MV-4-11 (cell line): ENCODE measurements at regions not wholly inside any gene's neighbourhood (a gene's known extent, or its start where the extent isn't known, plus 50 kb on each side); places are given as distances from the start of the nearest gene placed in this dataset.
A peak's percentile ranks its signal among the peaks of the same experiment; 100 is the strongest.

Experiments used
- DNase-seq: peaks from one replicate; lab custom pipeline; 2025; lab: John Stamatoyannopoulos, UW

DNA sequence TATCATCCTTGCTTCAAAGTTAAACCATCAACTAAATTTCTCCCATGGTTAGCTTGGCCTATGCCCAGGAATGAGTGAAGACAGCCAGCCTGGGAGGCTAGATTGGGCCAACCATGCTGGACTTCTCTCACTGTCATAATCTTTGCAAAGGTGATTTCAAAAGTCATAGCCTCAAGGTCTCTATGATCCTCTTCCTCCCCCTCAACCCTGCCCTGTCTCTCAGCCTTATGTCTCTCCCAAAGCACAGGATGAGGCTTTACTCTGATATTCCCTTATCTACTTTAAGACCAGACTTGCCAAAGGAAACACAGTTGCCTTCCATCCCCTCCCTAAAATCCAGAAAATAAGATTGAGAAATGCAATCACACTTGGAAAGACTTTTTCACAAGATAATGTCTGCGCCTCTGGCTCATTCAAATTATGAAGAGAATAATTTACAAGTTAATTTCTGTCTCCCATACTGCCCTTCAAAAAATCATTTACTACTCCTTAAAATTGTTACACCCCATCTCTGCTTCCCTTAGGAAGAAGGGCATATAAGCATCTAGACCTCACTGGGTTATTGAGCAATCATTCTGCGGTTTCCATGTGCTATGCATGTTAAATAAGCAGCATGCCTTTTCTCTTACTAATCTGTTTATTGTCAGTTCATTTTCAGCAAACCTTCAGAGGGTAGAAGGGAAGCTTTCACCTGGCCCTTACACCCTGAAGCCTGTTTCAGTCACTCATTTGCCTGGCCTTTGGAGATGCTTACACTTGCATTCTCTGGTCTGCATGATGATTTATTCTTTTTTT lies 113.8 kb upstream of the ANKRD55 start:
- DNase-seq = peak; percentile 84

- no peak for DNase-seq
Measured at GRCh38 chr5:56346044-56346710, 113.0 kb upstream of the ANKRD55 start.

DNA sequence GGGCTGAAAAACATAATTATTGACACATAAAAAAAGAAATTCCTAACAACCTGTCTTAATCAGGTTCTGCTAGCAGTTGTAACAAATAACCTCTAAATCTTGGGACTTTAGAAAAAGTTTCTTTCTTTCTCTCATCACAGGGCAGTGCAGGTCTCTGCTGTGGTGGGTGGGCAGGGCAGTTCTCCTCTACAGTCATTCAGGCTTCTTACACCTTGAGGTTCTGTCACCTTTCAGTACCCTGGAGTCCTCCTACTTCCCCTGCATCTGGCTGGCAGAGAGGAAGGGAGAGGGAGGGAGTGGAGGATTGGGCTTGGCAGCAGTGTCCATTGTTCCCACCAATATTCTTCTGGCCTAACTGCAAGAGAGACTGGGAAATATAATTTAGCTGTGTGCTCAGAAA lies 112.2 kb upstream of the ANKRD55 start:
- no peak for DNase-seq

- no peak for DNase-seq
Measured at GRCh38 chr5:56344594-56344993, 111.5 kb upstream of the ANKRD55 start.

DNA sequence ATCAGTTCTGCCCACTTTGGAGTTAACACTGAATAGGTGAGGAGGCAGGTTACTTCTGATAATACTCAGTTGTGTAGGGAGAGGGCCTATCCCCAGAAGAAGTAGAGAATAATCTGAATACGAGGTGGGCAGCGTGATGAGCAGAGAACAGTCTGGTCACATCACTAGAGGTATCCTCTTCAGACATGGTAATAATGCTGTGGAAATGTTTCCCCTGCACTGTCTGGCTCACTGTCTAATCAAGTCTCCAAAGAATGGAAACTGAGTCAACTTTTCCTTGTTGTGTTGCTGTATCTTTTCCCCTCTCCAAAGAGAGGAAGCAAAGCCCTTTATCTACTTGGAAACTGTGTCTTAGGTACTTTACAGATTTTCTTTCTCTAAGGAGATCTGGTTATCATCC lies 110.9 kb upstream of the ANKRD55 start:
- no peak for DNase-seq

DNA sequence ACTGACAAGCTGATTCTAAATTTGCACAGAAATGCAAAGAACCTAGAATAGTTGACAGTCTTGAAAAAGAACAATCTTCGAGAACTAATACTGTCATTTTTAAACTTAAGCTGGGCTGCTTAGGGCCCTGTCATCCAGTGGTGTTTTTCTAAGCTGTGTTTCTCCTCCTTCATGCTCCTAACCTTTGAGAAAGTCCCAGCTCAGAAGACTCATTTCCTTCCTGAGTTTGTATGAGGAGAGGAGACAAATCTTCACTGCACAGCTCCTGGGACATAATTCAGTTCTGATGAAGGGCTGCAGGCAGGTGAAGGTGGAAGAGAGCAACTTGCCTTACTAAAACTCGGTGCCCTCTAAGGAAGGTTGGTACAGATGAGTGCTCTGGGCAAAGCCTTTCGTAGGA lies 109.5 kb upstream of the ANKRD55 start:
- no peak for DNase-seq

- DNase-seq = no peak
Measured at GRCh38 chr5:56340196-56340980, 107.3 kb upstream of the ANKRD55 start.

GRCh38 chr5:56339732-56340131 lies 106.6 kb upstream of the ANKRD55 start:
- DNase-seq = no peak

DNA sequence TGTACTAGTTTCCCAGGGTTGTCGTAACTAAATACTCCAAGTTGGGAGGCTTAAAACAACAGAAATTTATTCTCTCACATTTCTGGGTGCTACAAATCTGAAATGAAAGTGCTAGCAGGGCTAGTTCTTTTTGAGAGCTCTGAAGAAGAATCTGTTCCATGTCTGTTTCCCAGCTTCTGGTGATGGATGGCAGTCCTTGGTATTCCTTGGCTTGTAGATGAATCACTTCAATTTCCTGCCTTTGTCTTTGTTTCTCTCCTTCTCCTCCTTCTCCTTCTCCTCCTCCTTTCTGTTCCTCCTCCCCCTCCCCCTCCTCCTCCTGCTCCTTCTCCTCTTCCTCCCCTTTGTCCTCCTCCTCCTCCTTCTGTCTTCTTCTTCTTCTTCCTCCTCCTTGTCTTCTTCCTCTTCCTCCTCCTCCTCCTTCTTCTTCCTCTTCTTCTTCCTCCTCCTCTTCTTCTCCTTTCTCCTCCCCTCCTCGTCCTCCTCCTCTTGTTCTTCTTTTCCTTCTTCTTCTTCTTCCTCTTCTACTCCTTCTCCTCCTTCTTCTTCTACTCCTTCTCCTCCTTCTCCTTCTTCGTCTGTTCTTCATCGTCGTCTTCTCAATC lies 104.7 kb upstream of the ANKRD55 start:
- DNase-seq = no peak

DNA sequence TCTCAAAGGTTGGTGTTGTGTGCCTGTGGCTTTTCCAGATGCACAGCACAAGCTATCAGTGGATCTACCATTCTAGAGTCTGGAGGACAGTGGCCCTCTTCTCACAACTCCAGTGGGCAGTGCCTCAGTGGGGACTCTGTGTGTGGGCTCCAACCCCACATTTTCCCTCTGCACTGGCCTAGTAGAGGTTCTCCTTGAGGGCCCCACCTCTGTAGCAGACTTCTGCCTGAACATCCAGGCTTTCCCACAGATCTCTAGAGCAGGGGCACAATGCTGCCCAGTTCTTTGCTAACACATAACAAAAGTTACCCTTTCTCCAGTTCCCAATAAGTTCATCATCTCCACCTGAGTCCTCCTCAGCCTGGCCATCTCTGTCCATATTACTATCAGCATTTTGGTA lies 102.1 kb upstream of the ANKRD55 start:
- DNase-seq = no peak

GRCh38 chr5:56330806-56331205 lies 97.7 kb upstream of the ANKRD55 start:
- DNase-seq = peak; percentile 4

DNA sequence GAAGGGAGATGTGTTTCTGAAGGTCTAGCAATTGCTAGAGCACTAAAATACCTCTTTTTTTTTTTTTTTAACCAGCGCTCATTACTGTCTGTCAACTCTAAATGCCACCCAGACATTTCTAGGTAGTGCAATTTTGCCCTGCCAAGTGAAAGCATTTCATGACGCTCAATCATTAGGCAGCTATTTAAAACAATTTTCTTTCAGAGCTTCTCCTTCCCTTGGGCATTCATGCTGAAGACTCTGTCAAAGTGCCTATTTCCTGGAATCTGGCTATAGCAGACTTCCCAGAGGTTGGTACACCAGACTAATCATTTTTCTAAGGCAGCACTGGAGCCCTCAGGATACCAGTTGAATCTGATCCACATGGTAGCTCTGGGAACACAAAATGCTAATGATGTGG lies 97.0 kb upstream of the ANKRD55 start:
- no peak for DNase-seq

DNA sequence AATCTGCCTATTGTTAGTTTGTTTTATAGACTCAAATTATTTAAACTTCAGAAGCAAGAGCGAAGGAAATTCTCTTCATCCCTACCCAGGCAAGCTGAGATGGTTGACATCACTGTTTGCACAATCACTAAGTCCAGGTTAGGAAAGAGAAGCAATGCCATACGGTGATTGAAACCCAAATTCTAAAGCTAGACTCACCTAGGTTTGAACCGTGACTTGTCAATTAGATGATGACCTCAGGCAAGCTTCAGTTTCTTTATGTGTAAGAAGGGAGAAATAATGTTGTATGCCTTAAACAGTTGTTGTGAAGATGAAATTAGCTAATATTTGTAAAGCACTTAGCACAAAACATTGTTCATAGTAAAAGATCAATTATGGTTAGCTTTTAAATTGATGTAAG lies 96.5 kb upstream of the ANKRD55 start:
- no peak for DNase-seq

- DNase-seq = no peak
Measured at GRCh38 chr5:56328753-56329560, 95.8 kb upstream of the ANKRD55 start.

DNA sequence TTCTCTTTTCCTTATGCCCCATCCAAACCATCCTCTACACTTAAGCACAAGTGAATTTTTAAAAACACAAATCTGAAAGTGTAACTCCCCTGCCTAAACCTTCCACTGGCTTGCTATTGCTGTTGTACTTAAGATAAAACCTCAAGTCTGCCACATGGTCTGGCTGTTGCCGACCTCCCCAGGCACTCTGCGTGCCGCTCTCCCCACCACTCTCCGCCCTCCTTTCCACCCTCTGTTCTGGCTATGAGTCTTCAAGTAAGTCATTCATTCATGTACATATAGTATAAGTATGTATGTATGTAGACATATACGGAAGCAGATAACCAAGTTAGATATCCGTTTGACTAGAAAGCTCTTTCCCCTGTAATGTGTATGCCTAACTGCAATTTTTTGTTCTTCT lies 94.7 kb upstream of the ANKRD55 start:
- DNase-seq = no peak

DNA sequence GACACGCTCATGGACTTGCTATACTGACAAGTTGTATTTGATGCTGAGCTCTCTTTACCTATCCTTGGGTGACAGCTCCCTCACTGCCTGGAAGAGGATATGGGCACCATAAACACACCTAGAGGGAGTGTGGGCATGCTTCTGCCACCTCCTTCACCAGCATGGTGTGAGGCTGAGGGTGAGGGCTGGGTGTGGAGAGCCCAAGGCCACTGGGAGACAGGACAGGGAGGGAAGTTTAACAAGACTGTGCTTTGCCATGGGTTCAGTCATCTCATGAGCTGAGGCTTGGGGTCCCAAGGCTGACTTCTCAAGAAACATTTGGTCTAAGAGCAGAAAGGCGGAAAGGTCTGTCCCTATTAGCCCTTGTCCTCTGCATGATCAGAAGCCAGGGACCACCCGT lies 93.6 kb upstream of the ANKRD55 start:
- no peak for DNase-seq

GRCh38 chr5:56326116-56326515 lies 93.0 kb upstream of the ANKRD55 start:
- DNase-seq = peak; percentile 20

DNA sequence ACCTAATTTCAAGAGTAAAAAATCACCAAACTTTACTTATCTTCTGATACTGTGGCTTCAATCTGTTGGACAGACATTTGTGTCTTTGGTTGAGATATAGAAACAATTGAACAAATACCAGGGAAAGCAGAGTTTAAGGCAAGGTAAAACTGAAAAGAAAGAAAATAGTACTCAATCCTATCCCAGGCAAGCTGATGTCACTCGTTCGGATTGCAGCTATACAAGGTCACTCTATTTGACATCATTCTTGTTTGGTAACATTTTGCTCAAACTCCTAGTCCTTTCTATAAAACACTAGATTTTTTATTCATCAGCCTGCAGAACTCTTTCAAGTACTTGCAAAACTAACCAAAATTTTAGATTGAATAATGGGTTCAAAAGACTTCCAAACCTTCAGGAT lies 91.9 kb upstream of the ANKRD55 start:
- DNase-seq = no peak

GRCh38 chr5:56323505-56323904 lies 90.4 kb upstream of the ANKRD55 start:
- DNase-seq = peak; percentile 7

DNA sequence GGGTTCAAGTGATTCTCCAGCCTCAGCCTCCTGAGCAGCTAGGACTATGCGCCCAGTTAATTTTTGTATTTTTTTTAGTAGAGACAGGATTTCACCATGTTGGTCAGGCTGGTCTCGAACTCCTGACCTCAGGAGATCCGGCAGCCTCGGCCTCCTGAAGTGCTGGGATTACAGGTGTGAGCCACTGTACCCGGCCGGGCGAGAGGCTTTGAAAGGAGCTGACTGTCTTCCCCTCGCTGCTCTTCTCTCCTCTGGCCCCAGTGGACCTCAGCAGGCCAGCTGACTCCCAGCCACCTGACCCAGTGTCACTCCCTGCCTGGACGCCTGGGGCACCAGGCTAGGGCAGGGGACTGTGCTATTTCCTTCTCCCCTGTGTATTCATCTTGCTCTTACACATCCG lies 89.5 kb upstream of the ANKRD55 start:
- no peak for DNase-seq

GRCh38 chr5:56321236-56321881 lies 88.2 kb upstream of the ANKRD55 start:
- no peak for DNase-seq
